SK-N-SH treated with all-trans-retinoic acid at 6 μM for 48 hours (cell line): ENCODE measurements at regions not wholly inside any gene's neighbourhood (a gene's known extent, or its start where the extent isn't known, plus 50 kb on each side); places are given as distances from the start of the nearest gene placed in this dataset.

Source experiments
- ARNTL ChIP-seq: fragments of 450-650 bp; formaldehyde crosslinking; IDR thresholded peaks from 2 replicates; pipeline ENCODE4 v1.5.0; 2020; ENCODE audit warnings: low read depth, mild to moderate bottlenecking, moderate library complexity, borderline replicate concordance
- ESRRG ChIP-seq: fragments of 250-450 bp; sonication (Bioruptor Pico); IDR thresholded peaks from 2 replicates; pipeline ENCODE4 v1.6.1; 2021; ENCODE audit warnings: mild to moderate bottlenecking
- GLIS3 ChIP-seq: fragments of 250-450 bp; sonication (Bioruptor Pico); IDR thresholded peaks from 2 replicates; pipeline ENCODE4 v1.5.0; 2020; ENCODE audit warnings: mild to moderate bottlenecking, moderate library complexity
- OSR1 ChIP-seq: fragments of 250-450 bp; sonication (Bioruptor Pico); IDR thresholded peaks from 2 replicates; pipeline ENCODE4 v1.8.0; 2022; ENCODE audit warnings: moderate library complexity, mild to moderate bottlenecking, inconsistent platforms
- PPARA ChIP-seq: fragments of 250-450 bp; sonication (Bioruptor Pico); IDR thresholded peaks from 2 replicates; pipeline ENCODE4 v1.5.0; 2020; ENCODE audit warnings: mild to moderate bottlenecking, borderline replicate concordance
- RARB ChIP-seq: fragments of 250-450 bp; sonication (Bioruptor Pico); IDR thresholded peaks from 2 replicates; pipeline ENCODE4 v1.8.0; 2021; ENCODE audit warnings: mild to moderate bottlenecking, moderate library complexity
- SNAI2 ChIP-seq: fragments of 250-450 bp; sonication (Bioruptor Pico); IDR thresholded peaks from 2 replicates; pipeline ENCODE4 v1.5.0; 2020; ENCODE audit warnings: mild to moderate bottlenecking, moderate library complexity
- TCF4 ChIP-seq: fragments of 250-450 bp; sonication (Bioruptor Pico); IDR thresholded peaks from 2 replicates; pipeline ENCODE4 v1.8.0; 2021; ENCODE audit warnings: mild to moderate bottlenecking, moderate library complexity, borderline replicate concordance
- ZFP30 ChIP-seq: fragments of 450-650 bp; formaldehyde crosslinking; IDR thresholded peaks from 2 replicates; pipeline ENCODE4 v1.5.0; 2022; ENCODE audit warnings: mild to moderate bottlenecking, moderate library complexity
- ZNF565 ChIP-seq: fragments of 450-650 bp; formaldehyde crosslinking; conservative IDR thresholded peaks from 2 replicates; pipeline ENCODE4 v1.5.0; 2020; ENCODE audit warnings: low read depth, mild to moderate bottlenecking, moderate library complexity
- ZNF70 ChIP-seq: fragments of 450-650 bp; formaldehyde crosslinking; IDR thresholded peaks from 2 replicates; pipeline ENCODE4 v1.5.0; 2020; ENCODE audit warnings: mild to moderate bottlenecking, moderate library complexity
- TF ChIP-seq, protein P1 (sequence below): fragments of 250-450 bp; sonication (Bioruptor Pico); IDR thresholded peaks from 2 replicates; pipeline ENCODE4 v1.8.0; 2020; ENCODE audit warnings: mild to moderate bottlenecking, moderate library complexity, borderline replicate concordance
- TF ChIP-seq, protein P2 (sequence below): fragments of 250-450 bp; sonication (Bioruptor Pico); IDR thresholded peaks from 2 replicates; pipeline ENCODE4 v1.5.1; 2020; ENCODE audit warnings: low read depth, mild to moderate bottlenecking, moderate library complexity
- TF ChIP-seq, protein P3 (sequence below): fragments of 250-450 bp; sonication (Bioruptor Pico); IDR thresholded peaks from 2 replicates; pipeline ENCODE4 v1.5.0; 2020; ENCODE audit warnings: mild to moderate bottlenecking, moderate library complexity

DNA sequence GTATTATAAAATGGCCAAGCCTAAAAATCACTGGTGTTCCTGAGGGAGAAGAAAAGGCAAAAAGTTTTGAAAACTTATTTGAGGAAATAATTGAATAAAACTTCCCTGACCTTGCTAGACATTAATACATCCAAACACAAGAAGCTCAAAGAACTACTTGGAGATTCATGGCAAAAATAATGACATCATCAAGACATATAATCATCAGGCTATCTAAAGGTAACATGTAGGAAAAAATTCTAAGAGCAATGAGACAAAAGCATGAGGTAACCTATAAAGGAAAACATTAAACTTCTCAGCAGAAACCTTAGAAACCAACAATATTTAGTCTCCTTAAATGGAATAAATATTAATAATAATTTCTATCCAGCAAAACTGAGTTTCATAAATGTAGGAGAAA is 887.6 kb downstream of the PCDH19 start:
- TF ChIP-seq SNAI2 = no peak
- TF ChIP-seq, protein P1, sequence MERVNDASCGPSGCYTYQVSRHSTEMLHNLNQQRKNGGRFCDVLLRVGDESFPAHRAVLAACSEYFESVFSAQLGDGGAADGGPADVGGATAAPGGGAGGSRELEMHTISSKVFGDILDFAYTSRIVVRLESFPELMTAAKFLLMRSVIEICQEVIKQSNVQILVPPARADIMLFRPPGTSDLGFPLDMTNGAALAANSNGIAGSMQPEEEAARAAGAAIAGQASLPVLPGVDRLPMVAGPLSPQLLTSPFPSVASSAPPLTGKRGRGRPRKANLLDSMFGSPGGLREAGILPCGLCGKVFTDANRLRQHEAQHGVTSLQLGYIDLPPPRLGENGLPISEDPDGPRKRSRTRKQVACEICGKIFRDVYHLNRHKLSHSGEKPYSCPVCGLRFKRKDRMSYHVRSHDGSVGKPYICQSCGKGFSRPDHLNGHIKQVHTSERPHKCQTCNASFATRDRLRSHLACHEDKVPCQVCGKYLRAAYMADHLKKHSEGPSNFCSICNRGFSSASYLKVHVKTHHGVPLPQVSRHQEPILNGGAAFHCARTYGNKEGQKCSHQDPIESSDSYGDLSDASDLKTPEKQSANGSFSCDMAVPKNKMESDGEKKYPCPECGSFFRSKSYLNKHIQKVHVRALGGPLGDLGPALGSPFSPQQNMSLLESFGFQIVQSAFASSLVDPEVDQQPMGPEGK (CRISPR knock-in tag) = no peak
- TF ChIP-seq OSR1 (CRISPR knock-in tag) = no peak
- TF ChIP-seq ARNTL (CRISPR knock-in tag) = no peak
- TF ChIP-seq, protein P2, sequence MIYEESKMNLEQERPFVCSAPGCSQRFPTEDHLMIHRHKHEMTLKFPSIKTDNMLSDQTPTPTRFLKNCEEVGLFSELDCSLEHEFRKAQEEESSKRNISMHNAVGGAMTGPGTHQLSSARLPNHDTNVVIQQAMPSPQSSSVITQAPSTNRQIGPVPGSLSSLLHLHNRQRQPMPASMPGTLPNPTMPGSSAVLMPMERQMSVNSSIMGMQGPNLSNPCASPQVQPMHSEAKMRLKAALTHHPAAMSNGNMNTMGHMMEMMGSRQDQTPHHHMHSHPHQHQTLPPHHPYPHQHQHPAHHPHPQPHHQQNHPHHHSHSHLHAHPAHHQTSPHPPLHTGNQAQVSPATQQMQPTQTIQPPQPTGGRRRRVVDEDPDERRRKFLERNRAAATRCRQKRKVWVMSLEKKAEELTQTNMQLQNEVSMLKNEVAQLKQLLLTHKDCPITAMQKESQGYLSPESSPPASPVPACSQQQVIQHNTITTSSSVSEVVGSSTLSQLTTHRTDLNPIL (CRISPR knock-in tag) = no peak
- no peak for TF ChIP-seq TCF4 (CRISPR knock-in tag)
- TF ChIP-seq, protein P3, sequence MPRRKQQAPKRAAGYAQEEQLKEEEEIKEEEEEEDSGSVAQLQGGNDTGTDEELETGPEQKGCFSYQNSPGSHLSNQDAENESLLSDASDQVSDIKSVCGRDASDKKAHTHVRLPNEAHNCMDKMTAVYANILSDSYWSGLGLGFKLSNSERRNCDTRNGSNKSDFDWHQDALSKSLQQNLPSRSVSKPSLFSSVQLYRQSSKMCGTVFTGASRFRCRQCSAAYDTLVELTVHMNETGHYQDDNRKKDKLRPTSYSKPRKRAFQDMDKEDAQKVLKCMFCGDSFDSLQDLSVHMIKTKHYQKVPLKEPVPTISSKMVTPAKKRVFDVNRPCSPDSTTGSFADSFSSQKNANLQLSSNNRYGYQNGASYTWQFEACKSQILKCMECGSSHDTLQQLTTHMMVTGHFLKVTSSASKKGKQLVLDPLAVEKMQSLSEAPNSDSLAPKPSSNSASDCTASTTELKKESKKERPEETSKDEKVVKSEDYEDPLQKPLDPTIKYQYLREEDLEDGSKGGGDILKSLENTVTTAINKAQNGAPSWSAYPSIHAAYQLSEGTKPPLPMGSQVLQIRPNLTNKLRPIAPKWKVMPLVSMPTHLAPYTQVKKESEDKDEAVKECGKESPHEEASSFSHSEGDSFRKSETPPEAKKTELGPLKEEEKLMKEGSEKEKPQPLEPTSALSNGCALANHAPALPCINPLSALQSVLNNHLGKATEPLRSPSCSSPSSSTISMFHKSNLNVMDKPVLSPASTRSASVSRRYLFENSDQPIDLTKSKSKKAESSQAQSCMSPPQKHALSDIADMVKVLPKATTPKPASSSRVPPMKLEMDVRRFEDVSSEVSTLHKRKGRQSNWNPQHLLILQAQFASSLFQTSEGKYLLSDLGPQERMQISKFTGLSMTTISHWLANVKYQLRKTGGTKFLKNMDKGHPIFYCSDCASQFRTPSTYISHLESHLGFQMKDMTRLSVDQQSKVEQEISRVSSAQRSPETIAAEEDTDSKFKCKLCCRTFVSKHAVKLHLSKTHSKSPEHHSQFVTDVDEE (CRISPR knock-in tag) = no peak
- TF ChIP-seq ZNF565 (CRISPR knock-in tag) = no peak
- TF ChIP-seq ZNF70 (CRISPR knock-in tag) = no peak
- no peak for TF ChIP-seq PPARA (CRISPR knock-in tag)
- TF ChIP-seq ESRRG (CRISPR knock-in tag) = no peak
- no peak for TF ChIP-seq ZFP30 (CRISPR knock-in tag)
- no peak for TF ChIP-seq RARB (CRISPR knock-in tag)
- no peak for TF ChIP-seq GLIS3 (CRISPR knock-in tag)
